ENCODE measurements at regions not wholly inside any gene's neighbourhood (a gene's known extent, or its start where the extent isn't known, plus 50 kb on each side); places are given as distances from the start of the nearest gene placed in this dataset.

DNA sequence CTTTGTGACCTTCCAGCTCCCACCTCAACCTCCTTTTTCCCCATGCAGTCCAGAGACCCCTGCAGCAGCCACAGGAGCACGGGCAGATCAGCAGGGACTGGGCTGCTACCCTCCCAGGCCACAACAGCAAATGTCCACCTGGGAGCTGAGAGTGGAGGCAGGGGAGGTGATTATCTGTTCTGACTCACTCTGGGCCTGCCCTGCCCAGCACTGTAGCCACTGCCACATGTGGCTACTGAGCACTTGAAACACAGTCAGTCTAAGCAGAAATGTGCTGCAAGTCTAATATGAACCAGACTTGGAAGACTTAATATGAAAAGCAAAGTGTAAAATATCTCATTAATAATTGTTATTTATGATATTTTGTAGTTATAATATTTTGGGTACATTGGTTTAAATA lies 148.9 kb upstream of the VANGL1 start:
- CTCF ChIA-PET: interaction anchor here (1.0 kb wide), 1 partner anchor 23 kb away, joined by 6 read pairs; no protein-coding TSS in a partner anchor
- POLR2A ChIA-PET: no interaction called here
- TF ChIP-seq, protein P1, sequence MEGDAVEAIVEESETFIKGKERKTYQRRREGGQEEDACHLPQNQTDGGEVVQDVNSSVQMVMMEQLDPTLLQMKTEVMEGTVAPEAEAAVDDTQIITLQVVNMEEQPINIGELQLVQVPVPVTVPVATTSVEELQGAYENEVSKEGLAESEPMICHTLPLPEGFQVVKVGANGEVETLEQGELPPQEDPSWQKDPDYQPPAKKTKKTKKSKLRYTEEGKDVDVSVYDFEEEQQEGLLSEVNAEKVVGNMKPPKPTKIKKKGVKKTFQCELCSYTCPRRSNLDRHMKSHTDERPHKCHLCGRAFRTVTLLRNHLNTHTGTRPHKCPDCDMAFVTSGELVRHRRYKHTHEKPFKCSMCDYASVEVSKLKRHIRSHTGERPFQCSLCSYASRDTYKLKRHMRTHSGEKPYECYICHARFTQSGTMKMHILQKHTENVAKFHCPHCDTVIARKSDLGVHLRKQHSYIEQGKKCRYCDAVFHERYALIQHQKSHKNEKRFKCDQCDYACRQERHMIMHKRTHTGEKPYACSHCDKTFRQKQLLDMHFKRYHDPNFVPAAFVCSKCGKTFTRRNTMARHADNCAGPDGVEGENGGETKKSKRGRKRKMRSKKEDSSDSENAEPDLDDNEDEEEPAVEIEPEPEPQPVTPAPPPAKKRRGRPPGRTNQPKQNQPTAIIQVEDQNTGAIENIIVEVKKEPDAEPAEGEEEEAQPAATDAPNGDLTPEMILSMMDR (IDR thresholded peaks at IDR 0.05; ENCODE audit: low read depth, low read length): no peak
- DNase-seq (ENCODE audit: low read depth, low spot score): no peak
- peak overlapping the region; percentile 25 for H3K27ac ChIP-seq (ENCODE audit: low read depth, low read length)
- H3K27me3 ChIP-seq (ENCODE audit: control insufficient read depth, insufficient read depth, low read length): no peaks in the 10 kb centered on the region
- H3K4me3 ChIP-seq (ENCODE audit: low read depth, low read length): no peak overlapping the region
- H3K9me3 ChIP-seq (ENCODE audit: control insufficient read depth, insufficient read depth, low read length): no peaks in the 10 kb centered on the region

DNA sequence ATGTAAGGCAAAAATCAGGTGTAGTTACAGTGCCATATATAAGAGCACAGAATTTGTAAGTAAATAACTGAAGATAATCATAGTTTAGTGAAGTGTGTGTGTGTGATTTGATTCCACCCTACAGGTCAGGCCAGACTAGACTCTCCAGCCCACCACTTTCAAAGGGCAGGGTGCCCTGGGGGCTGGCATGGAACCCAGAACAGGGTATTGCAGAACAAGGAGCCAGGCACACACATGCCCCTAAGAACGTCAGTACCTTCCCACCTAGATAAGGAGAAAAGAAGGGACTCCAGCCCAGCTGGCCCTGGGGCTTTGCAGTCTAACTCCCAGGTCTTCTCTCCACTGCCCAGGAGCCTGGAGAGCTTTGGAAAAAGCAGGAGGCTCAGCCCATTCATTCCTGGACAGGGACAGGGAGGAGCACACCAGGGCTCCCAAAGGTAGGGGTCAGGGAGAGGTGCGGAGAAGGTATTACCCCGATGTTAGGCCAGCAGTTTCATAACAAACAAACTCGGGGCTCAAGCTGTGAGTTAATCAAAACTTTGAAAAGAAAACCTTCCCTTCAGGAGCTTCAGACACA lies 149.7 kb upstream of the VANGL1 start:
- no peak overlapping the region for H3K4me3 ChIP-seq (ENCODE audit: low read depth, low read length)
- DNase-seq (ENCODE audit: low read depth, low spot score): no peak
- POLR2A ChIA-PET: no interaction called here
- H3K9me3 ChIP-seq (ENCODE audit: control insufficient read depth, insufficient read depth, low read length): no peaks in the 10 kb centered on the region
- H3K27me3 ChIP-seq (ENCODE audit: control insufficient read depth, insufficient read depth, low read length): no peaks in the 10 kb centered on the region
- no peak overlapping the region for H3K27ac ChIP-seq (ENCODE audit: low read depth, low read length)
- TF ChIP-seq, protein P1 (IDR thresholded peaks at IDR 0.05; ENCODE audit: low read depth, low read length): no peak
- CTCF ChIA-PET: interaction anchor here (1.0 kb wide), 1 partner anchor 22 kb away, joined by 6 read pairs; no protein-coding TSS in a partner anchor

DNA sequence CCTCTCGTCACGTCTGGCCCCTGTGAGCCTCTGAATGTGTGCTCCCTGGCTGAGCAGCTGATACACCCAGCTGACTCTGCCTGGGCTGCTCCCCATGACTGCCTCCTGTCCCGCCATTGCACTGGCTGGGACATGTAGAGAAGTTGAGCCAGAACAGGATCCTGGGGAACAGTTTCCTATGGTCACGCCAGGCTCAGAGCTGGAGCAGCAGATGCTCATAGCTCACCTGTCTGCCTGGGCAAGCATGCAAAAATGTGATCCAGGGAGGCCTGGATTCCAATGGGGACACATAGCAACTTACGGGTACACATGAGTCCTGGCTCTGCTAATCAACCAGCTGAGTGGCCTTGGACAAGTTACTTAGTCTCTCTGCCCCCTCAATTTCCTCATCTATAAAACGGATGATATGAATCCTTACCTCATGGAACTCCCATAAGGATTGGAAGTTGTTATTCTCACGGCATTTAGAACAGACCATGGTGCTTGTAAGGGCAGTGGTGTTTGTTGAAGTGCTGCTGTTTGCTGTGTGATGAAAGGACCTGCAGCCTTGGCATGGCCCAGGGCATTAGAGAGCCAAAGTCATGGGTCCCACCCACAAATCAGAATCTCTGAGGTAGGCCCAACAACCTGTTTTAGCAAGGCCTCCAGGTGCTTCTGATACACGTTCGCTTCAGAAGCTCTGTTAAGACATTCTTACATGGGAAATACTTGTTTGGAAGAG lies 150.3 kb upstream of the VANGL1 start:
- TF ChIP-seq, protein P1 (IDR thresholded peaks at IDR 0.05; ENCODE audit: low read depth, low read length): no peak
- Histone ChIP-seq H3K27ac (ENCODE audit: low read depth, low read length) (no peak overlapping the region), H3K27me3 (ENCODE audit: control insufficient read depth, insufficient read depth, low read length) (no peaks in the 10 kb centered on the region), H3K4me3 (ENCODE audit: low read depth, low read length) (no peak overlapping the region), H3K9me3 (ENCODE audit: control insufficient read depth, insufficient read depth, low read length) (no peaks in the 10 kb centered on the region)
- no peak for DNase-seq (ENCODE audit: low read depth, low spot score)
- ChIA-PET CTCF (interaction anchor here (0.7 to 0.9 kb wide), 2 partner anchors 22 to 349 kb away, joined by 3 to 5 read pairs; no protein-coding TSS in a partner anchor), POLR2A (no interaction called here)

DNA sequence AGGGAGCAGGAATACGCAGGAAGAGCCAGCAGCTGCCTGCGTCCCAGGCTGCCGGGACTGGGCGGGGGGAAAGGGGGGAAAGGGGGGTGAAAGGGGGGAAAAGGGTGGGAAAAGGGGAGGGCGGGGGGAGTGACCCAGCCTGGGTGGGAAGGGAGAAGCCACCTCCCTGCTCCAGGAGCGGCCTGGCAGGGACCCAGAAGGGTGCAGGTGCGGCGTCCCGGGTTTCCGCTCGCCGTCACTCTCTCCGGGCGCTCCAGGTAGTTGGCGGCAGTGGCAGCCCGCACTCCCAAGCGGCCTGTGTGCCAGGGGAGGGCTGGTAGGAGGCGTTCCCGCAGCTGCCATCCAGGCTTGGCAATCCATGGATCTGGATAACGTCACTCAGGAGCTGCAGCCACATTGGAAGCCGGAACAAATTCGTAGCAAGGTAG lies 141.0 kb upstream of the NGF start:
- ChIA-PET CTCF (interaction anchor here (0.6 kb wide), 1 partner anchor 10 kb away, joined by 3 read pairs; no protein-coding TSS in a partner anchor), POLR2A (no interaction called here)
- H3K4me3 ChIP-seq (ENCODE audit: low read depth, low read length): no peak overlapping the region
- H3K9me3 ChIP-seq (ENCODE audit: control insufficient read depth, insufficient read depth, low read length): no peaks in the 10 kb centered on the region
- H3K27me3 ChIP-seq (ENCODE audit: control insufficient read depth, insufficient read depth, low read length): peaks cover 6% of the 10 kb centered on the region
- no peak overlapping the region for H3K27ac ChIP-seq (ENCODE audit: low read depth, low read length)
- DNase-seq (ENCODE audit: low read depth, low spot score): no peak
- TF ChIP-seq, protein P1 (IDR thresholded peaks at IDR 0.05; ENCODE audit: low read depth, low read length): no peak

DNA sequence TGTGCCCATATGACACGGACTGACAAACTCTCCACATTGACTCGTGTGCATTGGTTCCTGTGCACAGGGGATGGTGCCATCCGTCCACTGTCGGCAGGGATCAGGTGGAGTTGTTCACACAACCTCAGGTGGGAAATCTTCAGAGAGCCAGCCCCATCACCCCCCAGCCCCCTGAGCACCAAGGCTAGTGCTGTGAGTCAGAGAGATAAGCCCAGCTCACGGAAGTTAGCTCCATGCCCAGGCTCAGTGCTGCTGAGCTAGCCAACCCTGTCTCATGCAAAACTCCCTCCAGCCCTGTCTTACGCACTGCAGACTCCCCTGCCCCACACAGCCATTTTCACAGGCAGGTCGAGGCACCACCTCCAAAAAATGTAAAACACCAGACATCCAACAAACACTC lies 139.0 kb upstream of the NGF start:
- no peak overlapping the region for H3K4me3 ChIP-seq (ENCODE audit: low read depth, low read length)
- TF ChIP-seq, protein P1 (IDR thresholded peaks at IDR 0.05; ENCODE audit: low read depth, low read length): no peak
- no peaks in the 10 kb centered on the region for H3K9me3 ChIP-seq (ENCODE audit: control insufficient read depth, insufficient read depth, low read length)
- no peak for DNase-seq (ENCODE audit: low read depth, low spot score)
- POLR2A ChIA-PET: no interaction called here
- no peak overlapping the region for H3K27ac ChIP-seq (ENCODE audit: low read depth, low read length)
- CTCF ChIA-PET: interaction anchor here (1.2 to 3.3 kb wide), 3 partner anchors 119 to 338 kb away, joined by 3 to 13 read pairs (median 8); no protein-coding TSS in a partner anchor
- H3K27me3 ChIP-seq (ENCODE audit: control insufficient read depth, insufficient read depth, low read length): peaks cover 6% of the 10 kb centered on the region

Measured in AG04450 (cell line).